A549 (cell line): ENCODE measurements at regions not wholly inside any gene's neighbourhood (a gene's known extent, or its start where the extent isn't known, plus 50 kb on each side); places are given as distances from the start of the nearest gene placed in this dataset.
A peak's percentile ranks its signal among the peaks of the same experiment; 100 is the strongest.

Source experiments
- ATAC-seq, 2 experiments: fragments of 200-7000 bp in 1 of 2; fragments of >200 bp in 1 of 2; cut with Nextera tagmentation in 1 of 2; cut with Tn5 transposase in 1 of 2; 3 replicates each; pipeline versions ENCODE4 v1.8.0 to v1.9.1; 2018 to 2020; ENCODE audit warnings: mild to moderate bottlenecking in 1 of 2, moderate library complexity in 1 of 2
- CTCF ChIA-PET: fragments of 300-600 bp; sonication (Branson Sonifier 250); formaldehyde crosslinking; extraction: SDS; loops from one replicate; lab custom pipeline; 2021; ENCODE audit warnings: antibody characterized with exemption, inconsistent platforms; lab: Yijun Ruan, JAX
- POLR2A ChIA-PET: fragments of 350-600 bp; formaldehyde crosslinking; extraction: SDS; loops from one replicate; lab custom pipeline; 2021; ENCODE audit warnings: antibody characterized with exemption, inconsistent platforms; lab: Yijun Ruan, JAX
- DNase-seq, 2 experiments: peaks; one replicate each; pipeline versions ENCODE4 v3.0.0 to v3.0.0-alpha.2; 2011 to 2016; ENCODE audit warnings: low read depth in 1 of 2, low spot score in 1 of 2
- FAIRE-seq: peaks from 2 replicates; lab custom pipeline; 2011; peaks lifted over from hg19 to GRCh38; lab: Jason Lieb, UNC
- H3K27ac ChIP-seq, 2 experiments: fragments of >200 bp; sonication (Bioruptor Twin); formaldehyde crosslinking; 3 replicates each; pipeline ENCODE4 v1.5.1; 2016 to 2017
- H3K4me1 ChIP-seq: fragments of >200 bp; sonication (Bioruptor Twin); formaldehyde crosslinking; 3 replicates; pipeline ENCODE4 v1.6.1; 2016
- H3K4me2 ChIP-seq: fragments of >200 bp; sonication (Bioruptor Twin); formaldehyde crosslinking; 3 replicates; pipeline ENCODE4 v1.6.1; 2016
- H3K4me3 ChIP-seq: fragments of >200 bp; sonication (Bioruptor Twin); formaldehyde crosslinking; 3 replicates; pipeline ENCODE4 v1.5.1; 2016
- H3K9me3 ChIP-seq: fragments of >200 bp; sonication (Bioruptor Twin); formaldehyde crosslinking; 3 replicates; pipeline ENCODE4 v1.6.1; 2016
- BHLHE40 ChIP-seq: IDR thresholded peaks from 2 replicates; pipeline ENCODE4 v1.6.1; 2012; ENCODE audit warnings: low read depth, low read length, inconsistent platforms
- CBX2 ChIP-seq: fragments of 200-600 bp; sonication (generic); IDR thresholded peaks from 2 replicates; pipeline ENCODE4 v1.6.1; 2016; ENCODE audit warnings: low read depth, mild to moderate bottlenecking, borderline replicate concordance
- CBX8 ChIP-seq: fragments of 200-600 bp; sonication (generic); IDR thresholded peaks from 2 replicates; pipeline ENCODE4 v1.6.1; 2016
- CEBPB ChIP-seq, 2 experiments: fragments of >200 bp in 1 of 2; sonication (Bioruptor Twin) in 1 of 2; formaldehyde crosslinking in 1 of 2; IDR thresholded peaks; 2 replicates each; pipeline ENCODE4 v1.6.1; 2012 to 2016
- CHD2 ChIP-seq: fragments of 150-350 bp; IDR thresholded peaks from 2 replicates; pipeline ENCODE4 v1.6.1; 2014; ENCODE audit warnings: low read length; ENCODE audit not compliant: partially characterized antibody
- CHD4 ChIP-seq: fragments of 200-600 bp; sonication (generic); IDR thresholded peaks from 2 replicates; pipeline ENCODE4 v1.6.1; 2016; ENCODE audit warnings: antibody characterized with exemption, mild to moderate bottlenecking, borderline replicate concordance
- CTCF ChIP-seq: fragments of >200 bp; sonication (Bioruptor Twin); formaldehyde crosslinking; IDR thresholded peaks from 3 replicates; pipeline ENCODE4 v1.5.1; 2016
- EHMT2 ChIP-seq: fragments of 200-600 bp; sonication (generic); IDR thresholded peaks from 2 replicates; pipeline ENCODE4 v1.6.1; 2016; ENCODE audit warnings: antibody characterized with exemption, low read depth, mild to moderate bottlenecking, moderate library complexity
- EP300 ChIP-seq, 2 experiments: fragments of >200 bp; sonication (Bioruptor Twin); formaldehyde crosslinking; IDR thresholded peaks; 2 replicates in 1 of 2; 3 replicates in 1 of 2; pipeline ENCODE4 v1.6.1; 2016 to 2017
- FOSL2 ChIP-seq, 2 experiments: fragments of 450-650 bp in 1 of 2; fragments of >200 bp in 1 of 2; sonication (Bioruptor Twin) in 1 of 2; formaldehyde crosslinking; IDR thresholded peaks; 2 replicates each; pipeline versions ENCODE4 v1.5.0 to v1.6.1; 2016 to 2020; ENCODE audit warnings: mild to moderate bottlenecking in 1 of 2, moderate library complexity in 1 of 2
- FOXS1 ChIP-seq: fragments of 250-450 bp; sonication (Bioruptor Pico); IDR thresholded peaks from 2 replicates; pipeline ENCODE4 v1.5.0; 2020; ENCODE audit warnings: mild to moderate bottlenecking, moderate library complexity
- GATA3 ChIP-seq: IDR thresholded peaks from 2 replicates; pipeline ENCODE4 v1.6.1; 2012; ENCODE audit warnings: borderline replicate concordance
- HMGXB4 ChIP-seq: fragments of 250-450 bp; sonication (Bioruptor Pico); IDR thresholded peaks from 2 replicates; pipeline ENCODE4 v1.5.0; 2021; ENCODE audit warnings: mild to moderate bottlenecking, moderate library complexity, borderline replicate concordance
- HOXA7 ChIP-seq: fragments of 250-450 bp; sonication (Bioruptor Pico); IDR thresholded peaks from 2 replicates; pipeline ENCODE4 v1.5.0; 2020; ENCODE audit warnings: mild to moderate bottlenecking, moderate library complexity
- JUN ChIP-seq, 2 experiments: fragments of >200 bp; sonication (Bioruptor Twin); formaldehyde crosslinking; IDR thresholded peaks; 2 replicates in 1 of 2; 3 replicates in 1 of 2; pipeline ENCODE4 v1.6.1; 2016 to 2017
- MYC ChIP-seq: IDR thresholded peaks from 2 replicates; pipeline ENCODE4 v1.6.1; 2012; ENCODE audit warnings: mild to moderate bottlenecking, inconsistent platforms, low read length, improper control_type of control experiment, borderline replicate concordance
- NR3C1 ChIP-seq: fragments of >200 bp; sonication (Bioruptor Twin); formaldehyde crosslinking; IDR thresholded peaks from 3 replicates; pipeline ENCODE4 v1.6.1; 2017
- PHF8 ChIP-seq: fragments of 200-600 bp; sonication (generic); IDR thresholded peaks from 2 replicates; pipeline ENCODE4 v1.6.1; 2016; ENCODE audit warnings: low read depth, mild to moderate bottlenecking, antibody characterized with exemption, moderate library complexity, borderline replicate concordance
- RARB ChIP-seq: fragments of 250-450 bp; sonication (Bioruptor Pico); IDR thresholded peaks from 2 replicates; pipeline ENCODE4 v1.8.0; 2021; ENCODE audit warnings: mild to moderate bottlenecking, moderate library complexity
- RFX5 ChIP-seq: fragments of 450-650 bp; IDR thresholded peaks from 2 replicates; pipeline ENCODE4 v1.7.1; 2014; ENCODE audit warnings: antibody characterized with exemption, mild to moderate bottlenecking, moderate library complexity
- SREBF2 ChIP-seq: fragments of 450-650 bp; IDR thresholded peaks from 2 replicates; pipeline ENCODE4 v1.6.1; 2014; ENCODE audit warnings: mild to moderate bottlenecking, moderate library complexity
- TFCP2L1 ChIP-seq: fragments of 250-450 bp; sonication (Bioruptor Pico); IDR thresholded peaks from 2 replicates; pipeline ENCODE4 v1.5.0; 2021; ENCODE audit warnings: mild to moderate bottlenecking
- TP53 ChIP-seq: fragments of 250-450 bp; sonication (Bioruptor Pico); IDR thresholded peaks from 2 replicates; pipeline ENCODE4 v1.5.0; 2021; ENCODE audit warnings: mild to moderate bottlenecking, moderate library complexity
- USF2 ChIP-seq: fragments of 450-650 bp; IDR thresholded peaks from 2 replicates; pipeline ENCODE4 v1.6.1; 2014; ENCODE audit warnings: antibody characterized with exemption
- WGBS: methylation state at CpG from one replicate; pipeline ENCODE4 v1.1.6; 2017; ENCODE audit errors: missing lambda C conversion rate; 5-methylcytosine and 5-hydroxymethylcytosine counted together
- TF ChIP-seq, protein P1 (sequence below): IDR thresholded peaks from 2 replicates; pipeline ENCODE4 v1.6.1; 2012; ENCODE audit warnings: low read depth, borderline replicate concordance
- TF ChIP-seq, protein P2 (sequence below): fragments of 250-450 bp; sonication (Bioruptor Pico); IDR thresholded peaks from 2 replicates; pipeline ENCODE4 v1.5.0; 2020; ENCODE audit warnings: low read depth, mild to moderate bottlenecking, moderate library complexity

- TF ChIP-seq CBX2: no peak
- no peak for TF ChIP-seq JUN (IDR thresholded peaks at IDR 0.05)
- TF ChIP-seq FOSL2 (IDR thresholded peaks at IDR 0.05): no peak
- no peak for TF ChIP-seq FOSL2 (CRISPR knock-in tag; IDR thresholded peaks at IDR 0.05)
- TF ChIP-seq HOXA7 (CRISPR knock-in tag): no peak
- TF ChIP-seq, protein P1, sequence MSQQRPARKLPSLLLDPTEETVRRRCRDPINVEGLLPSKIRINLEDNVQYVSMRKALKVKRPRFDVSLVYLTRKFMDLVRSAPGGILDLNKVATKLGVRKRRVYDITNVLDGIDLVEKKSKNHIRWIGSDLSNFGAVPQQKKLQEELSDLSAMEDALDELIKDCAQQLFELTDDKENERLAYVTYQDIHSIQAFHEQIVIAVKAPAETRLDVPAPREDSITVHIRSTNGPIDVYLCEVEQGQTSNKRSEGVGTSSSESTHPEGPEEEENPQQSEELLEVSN: no peak
- no peak for TF ChIP-seq SREBF2
- no peak for TF ChIP-seq BHLHE40
- TF ChIP-seq CTCF: no peak
- no peak for TF ChIP-seq CHD4
- no peak for TF ChIP-seq TFCP2L1 (CRISPR knock-in tag)
- TF ChIP-seq CBX8: no peak
- TF ChIP-seq TP53 (CRISPR knock-in tag): no peak
- TF ChIP-seq MYC: no peak
These were observed 141.0 kb upstream of the JUN start for GRCh38 chr1:58924821-58925220.

GRCh38 chr1:58925247-58925646, 141.4 kb upstream of the JUN start:
- H3K4me1 ChIP-seq: peaks cover 37% of the 10 kb centered on the region
- H3K4me2 ChIP-seq: no peak overlapping the region
- POLR2A ChIA-PET: no interaction called here
- no peaks in the 10 kb centered on the region for H3K9me3 ChIP-seq
- H3K27ac ChIP-seq: no peak overlapping the region
- FAIRE-seq (no peak), ATAC-seq (no peak), DNase-seq (no peak)
- TF ChIP-seq, protein P2, sequence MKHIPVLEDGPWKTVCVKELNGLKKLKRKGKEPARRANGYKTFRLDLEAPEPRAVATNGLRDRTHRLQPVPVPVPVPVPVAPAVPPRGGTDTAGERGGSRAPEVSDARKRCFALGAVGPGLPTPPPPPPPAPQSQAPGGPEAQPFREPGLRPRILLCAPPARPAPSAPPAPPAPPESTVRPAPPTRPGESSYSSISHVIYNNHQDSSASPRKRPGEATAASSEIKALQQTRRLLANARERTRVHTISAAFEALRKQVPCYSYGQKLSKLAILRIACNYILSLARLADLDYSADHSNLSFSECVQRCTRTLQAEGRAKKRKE (CRISPR knock-in tag): no peak
- no peak for TF ChIP-seq CHD2
- no peak for TF ChIP-seq CEBPB (IDR thresholded peaks at IDR 0.05)
- no peak for TF ChIP-seq USF2
- no peak for TF ChIP-seq FOXS1 (CRISPR knock-in tag)
- TF ChIP-seq SREBF2: no peak
- TF ChIP-seq EP300 (IDR thresholded peaks at IDR 0.05): no peak
- WGBS: 84% methylated on average over 2 of the region's 2 CpGs
- H3K4me3 ChIP-seq: no peak overlapping the region
- CTCF ChIA-PET: no interaction called here

More at GRCh38 chr1:58924821-58925220, 141.0 kb upstream of the JUN start:
- Histone ChIP-seq H3K9me3 (no peaks in the 10 kb centered on the region), H3K4me1 (peaks cover 33% of the 10 kb centered on the region), H3K4me3 (no peak overlapping the region), H3K4me2 (no peak overlapping the region), H3K27ac (no peak overlapping the region)
- DNase-seq (no peak), ATAC-seq (no peak), FAIRE-seq (no peak)
- 79% methylated on average over 4 of the region's 4 CpGs for WGBS
- POLR2A ChIA-PET: no interaction called here
- CTCF ChIA-PET: no interaction called here

- 0 out of 6 replicates have a peak overlapping the region, but pooled peaks of 1 of the 2 experiments have one; percentile 30 for H3K27ac ChIP-seq
- peaks cover 46% of the 10 kb centered on the region for H3K4me1 ChIP-seq
- ChIA-PET POLR2A (interaction anchor here (1.7 kb wide), 1 partner anchor 43 kb away, joined by 3 read pairs; no protein-coding TSS in a partner anchor), CTCF (interaction anchor here (1.2 kb wide), 1 partner anchor 16 kb away, joined by 4 read pairs; no protein-coding TSS in a partner anchor)
- no peak overlapping the region for H3K4me2 ChIP-seq
- DNase-seq: no peak
- H3K9me3 ChIP-seq: no peaks in the 10 kb centered on the region
- TF ChIP-seq CEBPB (IDR thresholded peaks at IDR 0.05): no peak
- TF ChIP-seq HMGXB4 (CRISPR knock-in tag): no peak
- TF ChIP-seq GATA3: no peak
- TF ChIP-seq HOXA7 (CRISPR knock-in tag): no peak
- no peak for TF ChIP-seq RFX5
- no peak for TF ChIP-seq RARB (CRISPR knock-in tag)
- no peak for TF ChIP-seq NR3C1
- no peak for TF ChIP-seq PHF8
- TF ChIP-seq EHMT2: no peak
- no peak for TF ChIP-seq TP53 (CRISPR knock-in tag)
- ATAC-seq: no peak
- WGBS: 76% methylated on average over 1 of the region's 1 CpG
- no peak for FAIRE-seq
- no peak overlapping the region for H3K4me3 ChIP-seq
These were observed 142.3 kb upstream of the JUN start for GRCh38 chr1:58926152-58926551.
